Neural progenitor cell (in vitro differentiated cells): ENCODE measurements at regions not wholly inside any gene's neighbourhood (a gene's known extent, or its start where the extent isn't known, plus 50 kb on each side); places are given as distances from the start of the nearest gene placed in this dataset.

Experiments
- CTCF ChIP-seq: fragments of 200-600 bp; sonication (generic); IDR thresholded peaks from 2 replicates; pipeline ENCODE4 v1.5.1; 2017; ENCODE audit warnings: antibody characterized with exemption, mild to moderate bottlenecking
- EZH2 ChIP-seq: fragments of 200-600 bp; sonication (generic); IDR thresholded peaks from 2 replicates; pipeline ENCODE4 v1.6.1; 2017; ENCODE audit warnings: antibody characterized with exemption, mild to moderate bottlenecking, moderate library complexity

GRCh38 chr6:170148709-170149470 is 142.0 kb downstream of the DLL1 start:
- TF ChIP-seq CTCF, result no peak
- no peak for TF ChIP-seq EZH2
